HEK293 (cell line): ENCODE measurements at regions not wholly inside any gene's neighbourhood (a gene's known extent, or its start where the extent isn't known, plus 50 kb on each side); places are given as distances from the start of the nearest gene placed in this dataset.

Source experiments
- CTCF ChIA-PET: fragments of 350-600 bp; formaldehyde crosslinking; extraction: SDS; loops from one replicate; lab custom pipeline; 2021; ENCODE audit warnings: antibody characterized with exemption; lab: Yijun Ruan, JAX
- POLR2A ChIA-PET: fragments of 300-600 bp; formaldehyde crosslinking; extraction: SDS; loops from one replicate; lab custom pipeline; 2020; ENCODE audit warnings: antibody characterized with exemption, inconsistent platforms; lab: Yijun Ruan, JAX
- H3K27ac ChIP-seq: fragments of 200-500 bp; sonication (Bioruptor generic); 2 replicates; pipeline ENCODE4 v1.5.1; 2014; ENCODE audit warnings: low read depth, low read length, control low read depth, inconsistent platforms; ENCODE audit errors: extremely low read depth
- H3K36me3 ChIP-seq, 2 experiments: fragments of 200-500 bp in 1 of 2; sonication (Bioruptor generic) in 1 of 2; 1 replicate in 1 of 2; 2 replicates in 1 of 2; pipeline ENCODE4 v1.5.1; 2014 to 2017; ENCODE audit warnings: inconsistent platforms in 2 of 2, low read length in 2 of 2; ENCODE audit not compliant: control insufficient read depth in 2 of 2, insufficient read depth in 1 of 2
- H3K4me1 ChIP-seq: fragments of 200-500 bp; sonication (Bioruptor generic); 2 replicates; pipeline ENCODE4 v1.5.1; 2014; ENCODE audit warnings: mild to moderate bottlenecking, low read length, inconsistent platforms; ENCODE audit not compliant: control insufficient read depth, insufficient read depth
- H3K4me3 ChIP-seq: 2 replicates; pipeline ENCODE4 v1.5.1; 2011; ENCODE audit warnings: low read depth, mild to moderate bottlenecking, control low read depth, low read length, moderate library complexity
- H3K9me3 ChIP-seq: fragments of 200-500 bp; sonication (Bioruptor generic); 2 replicates; pipeline ENCODE4 v1.5.1; 2014; ENCODE audit warnings: low read depth, low read length, inconsistent platforms; ENCODE audit not compliant: control insufficient read depth, insufficient read depth
- EGR2 ChIP-seq: fragments of 450-650 bp; formaldehyde crosslinking; IDR thresholded peaks from 2 replicates; pipeline ENCODE4 v1.5.1; 2016; ENCODE audit warnings: low read depth, missing biosample characterization, missing genetic modification characterization
- GLI2 ChIP-seq: fragments of 450-650 bp; formaldehyde crosslinking; IDR thresholded peaks from 2 replicates; pipeline ENCODE4; 2017; ENCODE audit warnings: missing biosample characterization, missing genetic modification characterization, low read depth, borderline replicate concordance
- MYNN ChIP-seq: fragments of 450-650 bp; formaldehyde crosslinking; IDR thresholded peaks from 2 replicates; pipeline ENCODE4 v1.5.1; 2016; ENCODE audit warnings: missing biosample characterization, missing genetic modification characterization, borderline replicate concordance
- ZBTB1 ChIP-seq: fragments of 450-650 bp; formaldehyde crosslinking; IDR thresholded peaks from 2 replicates; pipeline ENCODE4 v1.5.1; 2016; ENCODE audit warnings: missing biosample characterization, missing genetic modification characterization
- ZNF112 ChIP-seq: fragments of 450-650 bp; formaldehyde crosslinking; IDR thresholded peaks from 2 replicates; pipeline ENCODE4 v1.5.0; 2017; ENCODE audit warnings: missing biosample characterization, missing genetic modification characterization
- ZNF121 ChIP-seq: fragments of 450-650 bp; formaldehyde crosslinking; IDR thresholded peaks from 2 replicates; pipeline ENCODE4 v1.5.1; 2016; ENCODE audit warnings: missing biosample characterization, missing genetic modification characterization
- ZNF138 ChIP-seq: fragments of 450-650 bp; formaldehyde crosslinking; IDR thresholded peaks from 2 replicates; pipeline ENCODE4 v1.5.1; 2016; ENCODE audit warnings: missing biosample characterization, missing genetic modification characterization, borderline replicate concordance
- ZNF140 ChIP-seq: fragments of 450-650 bp; formaldehyde crosslinking; IDR thresholded peaks from 2 replicates; pipeline ENCODE4 v1.5.1; 2016; ENCODE audit warnings: missing biosample characterization, missing genetic modification characterization
- ZNF146 ChIP-seq: fragments of 450-650 bp; formaldehyde crosslinking; IDR thresholded peaks from 2 replicates; pipeline ENCODE4 v1.5.1; 2016; ENCODE audit warnings: missing biosample characterization, missing genetic modification characterization
- ZNF202 ChIP-seq: fragments of 450-650 bp; formaldehyde crosslinking; IDR thresholded peaks from 2 replicates; pipeline ENCODE4 v1.5.1; 2016; ENCODE audit warnings: missing biosample characterization, missing genetic modification characterization, borderline replicate concordance
- ZNF248 ChIP-seq: fragments of 450-650 bp; formaldehyde crosslinking; IDR thresholded peaks from 2 replicates; pipeline ENCODE4 v1.5.1; 2017; ENCODE audit warnings: missing biosample characterization, missing genetic modification characterization
- ZNF302 ChIP-seq: fragments of 450-650 bp; formaldehyde crosslinking; IDR thresholded peaks from 2 replicates; pipeline ENCODE4 v1.5.1; 2016; ENCODE audit warnings: missing biosample characterization, missing genetic modification characterization, low read depth
- ZNF394 ChIP-seq: fragments of 450-650 bp; formaldehyde crosslinking; IDR thresholded peaks from 2 replicates; pipeline ENCODE4 v1.5.1; 2016; ENCODE audit warnings: missing biosample characterization, missing genetic modification characterization, mild to moderate bottlenecking, moderate library complexity, borderline replicate concordance
- ZNF426 ChIP-seq: fragments of 450-650 bp; formaldehyde crosslinking; IDR thresholded peaks from 2 replicates; pipeline ENCODE4 v1.5.1; 2017; ENCODE audit warnings: missing biosample characterization, missing genetic modification characterization, mild to moderate bottlenecking, inconsistent platforms, moderate library complexity
- ZNF555 ChIP-seq: fragments of 450-650 bp; formaldehyde crosslinking; conservative IDR thresholded peaks from 2 replicates; pipeline ENCODE4 v1.5.1; 2017; ENCODE audit warnings: missing biosample characterization, mild to moderate bottlenecking, missing genetic modification characterization, inconsistent platforms
- ZNF561 ChIP-seq: fragments of 450-650 bp; IDR thresholded peaks from 2 replicates; pipeline ENCODE4 v1.5.1; 2018; ENCODE audit warnings: missing biosample characterization, missing genetic modification characterization, borderline replicate concordance
- ZNF654 ChIP-seq: fragments of 450-650 bp; formaldehyde crosslinking; IDR thresholded peaks from 2 replicates; pipeline ENCODE4 v1.5.1; 2016; ENCODE audit warnings: low read depth, missing biosample characterization, missing genetic modification characterization
- ZNF658 ChIP-seq: fragments of 450-650 bp; formaldehyde crosslinking; IDR thresholded peaks from 2 replicates; pipeline ENCODE4; 2016; ENCODE audit warnings: missing biosample characterization, missing genetic modification characterization
- ZNF707 ChIP-seq: fragments of 450-650 bp; formaldehyde crosslinking; IDR thresholded peaks from 2 replicates; pipeline ENCODE4 v1.5.1; 2016; ENCODE audit warnings: missing biosample characterization, missing genetic modification characterization
- ZNF777 ChIP-seq: fragments of 450-650 bp; formaldehyde crosslinking; IDR thresholded peaks from 2 replicates; pipeline ENCODE4 v1.5.1; 2017; ENCODE audit warnings: missing biosample characterization, missing genetic modification characterization, borderline replicate concordance
- TF ChIP-seq, protein P1 (sequence below): fragments of 450-650 bp; formaldehyde crosslinking; conservative IDR thresholded peaks from 2 replicates; pipeline ENCODE4 v1.5.1; 2016; ENCODE audit warnings: low read depth, missing biosample characterization, missing genetic modification characterization
- TF ChIP-seq, protein P2 (sequence below): sonication (generic); formaldehyde crosslinking; IDR thresholded peaks from 2 replicates; pipeline ENCODE4 v1.8.1; 2022; ENCODE audit warnings: mild to moderate bottlenecking, moderate library complexity, missing genetic modification reagents
- TF ChIP-seq, protein P3 (sequence below): fragments of 450-650 bp; formaldehyde crosslinking; IDR thresholded peaks from 2 replicates; pipeline ENCODE4 v1.5.1; 2016; ENCODE audit warnings: missing biosample characterization, missing genetic modification characterization
- TF ChIP-seq, protein P4 (sequence below): fragments of 450-650 bp; formaldehyde crosslinking; IDR thresholded peaks from 2 replicates; pipeline ENCODE4 v1.5.1; 2017; ENCODE audit warnings: missing biosample characterization, missing genetic modification characterization

DNA sequence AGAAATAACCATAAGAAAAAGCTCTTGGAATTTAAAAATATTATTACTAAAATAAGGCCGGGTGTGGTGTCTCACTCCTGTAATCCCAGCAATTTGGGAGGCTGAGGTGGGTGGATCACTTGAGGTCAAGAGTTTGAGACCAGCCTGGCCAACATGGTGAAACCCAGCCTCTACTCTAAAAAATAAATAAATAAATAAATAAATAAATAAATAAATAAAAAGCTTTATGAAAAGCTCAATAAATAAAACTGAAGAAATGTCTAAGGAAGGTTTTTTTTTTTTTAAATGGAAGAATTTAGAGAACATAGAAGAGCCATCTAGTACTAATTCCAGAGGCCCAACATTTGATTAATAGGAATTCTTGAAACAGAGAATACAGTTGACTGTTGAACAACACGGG lies 249.1 kb upstream of the PROX1 start (continued):
- TF ChIP-seq, protein P1, sequence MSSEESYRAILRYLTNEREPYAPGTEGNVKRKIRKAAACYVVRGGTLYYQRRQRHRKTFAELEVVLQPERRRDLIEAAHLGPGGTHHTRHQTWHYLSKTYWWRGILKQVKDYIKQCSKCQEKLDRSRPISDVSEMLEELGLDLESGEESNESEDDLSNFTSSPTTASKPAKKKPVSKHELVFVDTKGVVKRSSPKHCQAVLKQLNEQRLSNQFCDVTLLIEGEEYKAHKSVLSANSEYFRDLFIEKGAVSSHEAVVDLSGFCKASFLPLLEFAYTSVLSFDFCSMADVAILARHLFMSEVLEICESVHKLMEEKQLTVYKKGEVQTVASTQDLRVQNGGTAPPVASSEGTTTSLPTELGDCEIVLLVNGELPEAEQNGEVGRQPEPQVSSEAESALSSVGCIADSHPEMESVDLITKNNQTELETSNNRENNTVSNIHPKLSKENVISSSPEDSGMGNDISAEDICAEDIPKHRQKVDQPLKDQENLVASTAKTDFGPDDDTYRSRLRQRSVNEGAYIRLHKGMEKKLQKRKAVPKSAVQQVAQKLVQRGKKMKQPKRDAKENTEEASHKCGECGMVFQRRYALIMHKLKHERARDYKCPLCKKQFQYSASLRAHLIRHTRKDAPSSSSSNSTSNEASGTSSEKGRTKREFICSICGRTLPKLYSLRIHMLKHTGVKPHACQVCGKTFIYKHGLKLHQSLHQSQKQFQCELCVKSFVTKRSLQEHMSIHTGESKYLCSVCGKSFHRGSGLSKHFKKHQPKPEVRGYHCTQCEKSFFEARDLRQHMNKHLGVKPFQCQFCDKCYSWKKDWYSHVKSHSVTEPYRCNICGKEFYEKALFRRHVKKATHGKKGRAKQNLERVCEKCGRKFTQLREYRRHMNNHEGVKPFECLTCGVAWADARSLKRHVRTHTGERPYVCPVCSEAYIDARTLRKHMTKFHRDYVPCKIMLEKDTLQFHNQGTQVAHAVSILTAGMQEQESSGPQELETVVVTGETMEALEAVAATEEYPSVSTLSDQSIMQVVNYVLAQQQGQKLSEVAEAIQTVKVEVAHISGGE (tag by site-specific recombination), result peak; percentile 77
- TF ChIP-seq ZNF302 (tag by site-specific recombination) (no peak), MYNN (no peak), ZNF555 (tag by site-specific recombination) (peak; percentile 70), ZNF426 (tag by site-specific recombination) (peak; percentile 63), ZNF140 (tag by site-specific recombination) (peak; percentile 50; the same call in 1 of the 2 replicates), ZNF658 (no peak), GLI2 (tag by site-specific recombination) (no peak), ZNF777 (tag by site-specific recombination) (no peak), EGR2 (no peak), ZNF394 (tag by site-specific recombination) (peak; percentile 79; the same call in 1 of the 2 replicates), ZNF202 (tag by site-specific recombination) (peak; percentile 32; the same call in 1 of the 2 replicates), ZNF707 (tag by site-specific recombination) (no peak)

DNA sequence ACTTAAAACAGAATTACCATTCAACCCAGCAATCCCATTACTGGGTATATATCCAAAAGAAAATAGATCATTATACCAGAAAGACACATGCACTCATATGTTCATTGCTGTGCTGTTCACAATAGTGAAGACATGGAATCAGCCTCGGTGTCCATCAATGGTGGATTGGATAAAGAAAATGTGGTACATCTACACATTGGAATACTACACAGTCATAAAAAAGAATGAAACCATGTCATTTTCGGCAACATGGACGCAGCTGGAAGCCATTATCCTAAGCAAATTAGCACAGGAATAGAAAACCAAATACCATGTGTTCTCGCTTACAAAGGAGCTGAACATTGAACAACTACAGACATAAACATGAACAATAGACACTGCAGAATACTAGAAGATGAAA lies 244.8 kb upstream of the PROX1 start:
- H3K36me3 ChIP-seq, result no peaks in the 10 kb centered on the region
- POLR2A ChIA-PET, result no interaction called here
- H3K4me3 ChIP-seq, result no peak overlapping the region
- no peak for TF ChIP-seq MYNN
- TF ChIP-seq ZNF121 (tag by site-specific recombination), result no peak
- TF ChIP-seq ZNF146 (tag by site-specific recombination), result 0 out of 2 replicates have a peak, but pooled peaks have one; percentile 16
- no peak for TF ChIP-seq ZNF138 (tag by site-specific recombination)
- no peak for TF ChIP-seq ZBTB1
- no peak overlapping the region for H3K27ac ChIP-seq
- 0 out of 2 replicates have a peak, but pooled peaks cover 3% of the 10 kb centered on the region for H3K4me1 ChIP-seq
- no peaks in the 10 kb centered on the region for H3K9me3 ChIP-seq
- CTCF ChIA-PET, result no interaction called here

DNA sequence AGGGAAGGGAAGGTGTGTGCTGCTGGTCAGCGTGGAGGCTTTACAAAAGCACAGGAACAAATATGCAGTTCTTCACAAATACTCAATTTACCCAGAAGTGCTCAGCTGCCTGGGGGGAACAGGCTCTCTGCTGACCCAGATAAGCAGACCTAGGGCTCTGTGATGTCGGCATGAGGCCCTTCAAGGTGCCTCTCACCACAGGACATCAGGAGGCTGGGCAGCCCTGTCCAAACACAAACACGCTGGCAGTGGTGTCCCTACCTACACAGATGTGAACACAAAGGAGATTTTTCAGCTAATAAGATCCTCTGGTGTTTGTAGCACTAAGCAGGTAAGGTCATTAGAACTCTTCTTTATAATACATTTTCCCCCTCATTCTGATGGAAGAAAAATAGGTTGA lies 243.0 kb upstream of the PROX1 start:
- Histone ChIP-seq H3K36me3 (no peaks in the 10 kb centered on the region), H3K4me3 (no peak overlapping the region), H3K27ac (no peak overlapping the region), H3K4me1 (0 out of 2 replicates have a peak, but pooled peaks cover 3% of the 10 kb centered on the region), H3K9me3 (no peaks in the 10 kb centered on the region)
- CTCF ChIA-PET, result interaction anchor here (0.5 kb wide), 1 partner anchor 408 kb away, joined by 3 read pairs; no protein-coding TSS in a partner anchor
- POLR2A ChIA-PET, result interaction anchor here (0.6 kb wide), 1 partner anchor 34 kb away, joined by 3 read pairs; no protein-coding TSS in a partner anchor
- TF ChIP-seq ZNF561, result no peak
- no peak for TF ChIP-seq GLI2 (tag by site-specific recombination)
- no peak for TF ChIP-seq ZNF248 (tag by site-specific recombination)
- TF ChIP-seq, protein P2, sequence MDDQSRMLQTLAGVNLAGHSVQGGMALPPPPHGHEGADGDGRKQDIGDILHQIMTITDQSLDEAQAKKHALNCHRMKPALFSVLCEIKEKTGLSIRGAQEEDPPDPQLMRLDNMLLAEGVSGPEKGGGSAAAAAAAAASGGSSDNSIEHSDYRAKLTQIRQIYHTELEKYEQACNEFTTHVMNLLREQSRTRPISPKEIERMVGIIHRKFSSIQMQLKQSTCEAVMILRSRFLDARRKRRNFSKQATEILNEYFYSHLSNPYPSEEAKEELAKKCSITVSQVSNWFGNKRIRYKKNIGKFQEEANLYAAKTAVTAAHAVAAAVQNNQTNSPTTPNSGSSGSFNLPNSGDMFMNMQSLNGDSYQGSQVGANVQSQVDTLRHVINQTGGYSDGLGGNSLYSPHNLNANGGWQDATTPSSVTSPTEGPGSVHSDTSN (CRISPR knock-in tag), result no peak
- no peak for TF ChIP-seq ZNF112 (tag by site-specific recombination)
- no peak for TF ChIP-seq ZNF654
- TF ChIP-seq, protein P3, sequence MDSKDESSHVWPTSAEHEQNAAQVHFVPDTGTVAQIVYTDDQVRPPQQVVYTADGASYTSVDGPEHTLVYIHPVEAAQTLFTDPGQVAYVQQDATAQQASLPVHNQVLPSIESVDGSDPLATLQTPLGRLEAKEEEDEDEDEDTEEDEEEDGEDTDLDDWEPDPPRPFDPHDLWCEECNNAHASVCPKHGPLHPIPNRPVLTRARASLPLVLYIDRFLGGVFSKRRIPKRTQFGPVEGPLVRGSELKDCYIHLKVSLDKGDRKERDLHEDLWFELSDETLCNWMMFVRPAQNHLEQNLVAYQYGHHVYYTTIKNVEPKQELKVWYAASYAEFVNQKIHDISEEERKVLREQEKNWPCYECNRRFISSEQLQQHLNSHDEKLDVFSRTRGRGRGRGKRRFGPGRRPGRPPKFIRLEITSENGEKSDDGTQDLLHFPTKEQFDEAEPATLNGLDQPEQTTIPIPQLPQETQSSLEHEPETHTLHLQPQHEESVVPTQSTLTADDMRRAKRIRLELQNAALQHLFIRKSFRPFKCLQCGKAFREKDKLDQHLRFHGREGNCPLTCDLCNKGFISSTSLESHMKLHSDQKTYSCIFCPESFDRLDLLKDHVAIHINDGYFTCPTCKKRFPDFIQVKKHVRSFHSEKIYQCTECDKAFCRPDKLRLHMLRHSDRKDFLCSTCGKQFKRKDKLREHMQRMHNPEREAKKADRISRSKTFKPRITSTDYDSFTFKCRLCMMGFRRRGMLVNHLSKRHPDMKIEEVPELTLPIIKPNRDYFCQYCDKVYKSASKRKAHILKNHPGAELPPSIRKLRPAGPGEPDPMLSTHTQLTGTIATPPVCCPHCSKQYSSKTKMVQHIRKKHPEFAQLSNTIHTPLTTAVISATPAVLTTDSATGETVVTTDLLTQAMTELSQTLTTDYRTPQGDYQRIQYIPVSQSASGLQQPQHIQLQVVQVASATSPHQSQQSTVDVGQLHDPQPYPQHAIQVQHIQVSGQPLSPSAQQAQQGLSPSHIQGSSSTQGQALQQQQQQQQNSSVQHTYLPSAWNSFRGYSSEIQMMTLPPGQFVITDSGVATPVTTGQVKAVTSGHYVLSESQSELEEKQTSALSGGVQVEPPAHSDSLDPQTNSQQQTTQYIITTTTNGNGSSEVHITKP (tag by site-specific recombination), result no peak
- TF ChIP-seq, protein P4, sequence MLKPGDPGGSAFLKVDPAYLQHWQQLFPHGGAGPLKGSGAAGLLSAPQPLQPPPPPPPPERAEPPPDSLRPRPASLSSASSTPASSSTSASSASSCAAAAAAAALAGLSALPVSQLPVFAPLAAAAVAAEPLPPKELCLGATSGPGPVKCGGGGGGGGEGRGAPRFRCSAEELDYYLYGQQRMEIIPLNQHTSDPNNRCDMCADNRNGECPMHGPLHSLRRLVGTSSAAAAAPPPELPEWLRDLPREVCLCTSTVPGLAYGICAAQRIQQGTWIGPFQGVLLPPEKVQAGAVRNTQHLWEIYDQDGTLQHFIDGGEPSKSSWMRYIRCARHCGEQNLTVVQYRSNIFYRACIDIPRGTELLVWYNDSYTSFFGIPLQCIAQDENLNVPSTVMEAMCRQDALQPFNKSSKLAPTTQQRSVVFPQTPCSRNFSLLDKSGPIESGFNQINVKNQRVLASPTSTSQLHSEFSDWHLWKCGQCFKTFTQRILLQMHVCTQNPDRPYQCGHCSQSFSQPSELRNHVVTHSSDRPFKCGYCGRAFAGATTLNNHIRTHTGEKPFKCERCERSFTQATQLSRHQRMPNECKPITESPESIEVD, result no peak
- no peak for TF ChIP-seq MYNN
